Fibroblast of lung (primary cell): ENCODE measurements at regions not wholly inside any gene's neighbourhood (a gene's known extent, or its start where the extent isn't known, plus 50 kb on each side); places are given as distances from the start of the nearest gene placed in this dataset.

Experiments
- CTCF ChIP-seq, 2 donors: IDR thresholded peaks in 1 of 2; conservative IDR thresholded peaks in 1 of 2; 1 replicate in 1 of 2; 2 replicates in 1 of 2; pipeline ENCODE4 v1.5.1; 2011 to 2012; ENCODE audit warnings: low read length in 2 of 2, control low read depth in 1 of 2, inconsistent platforms in 1 of 2, low read depth in 1 of 2, mild to moderate bottlenecking in 1 of 2
- EZH2 ChIP-seq: IDR thresholded peaks from 2 replicates; pipeline ENCODE4 v1.5.1; 2012; ENCODE audit warnings: low read length, control low read depth, mild to moderate bottlenecking; ENCODE audit errors: missing control alignments

- TF ChIP-seq CTCF (conservative IDR thresholded peaks at IDR 0.05 in 1 of 2, IDR thresholded peaks at IDR 0.05 in 1 of 2; ENCODE audit: low read depth in 1 of 2, low read length in 2 of 2) (no peak), EZH2 (no peak)
Measured at GRCh38 chr18:38933322-38933721, 1367.7 kb upstream of the CELF4 start.
